IMR-90 (cell line): ENCODE measurements at regions not wholly inside any gene's neighbourhood (a gene's known extent, or its start where the extent isn't known, plus 50 kb on each side); places are given as distances from the start of the nearest gene placed in this dataset.

Experiments used
- ATAC-seq: fragments of 200-7000 bp; cut with Tn5 transposase; 2 replicates; pipeline ENCODE4 v1.9.1; 2020; ENCODE audit warnings: low read depth, mild to moderate bottlenecking, moderate library complexity
- BruUV-seq: library from RNA; stranded (reverse); fragments of 400-500 nt; replicated peaks from 2 replicates; lab custom pipeline; 2021; lab: Mats Ljungman, UMichigan
- CTCF ChIA-PET: fragments of 300-600 bp; formaldehyde crosslinking; extraction: SDS; loops from one replicate; lab custom pipeline; 2021; ENCODE audit warnings: antibody characterized with exemption; lab: Yijun Ruan, JAX
- POLR2A ChIA-PET: fragments of 300-600 bp; sonication (Branson Sonifier 250); formaldehyde crosslinking; loops from one replicate; lab custom pipeline; 2022; ENCODE audit warnings: antibody characterized with exemption; ENCODE audit not compliant: unreplicated experiment; lab: Charles Lee
- DNase-seq: peaks from one replicate; pipeline ENCODE4 v3.0.0; 2013
- H2AFZ ChIP-seq: replicated peaks from 2 replicates; pipeline ENCODE3; 2013; ENCODE audit warnings: low read length, mild to moderate bottlenecking; ENCODE audit not compliant: poor library complexity
- H2AK5ac ChIP-seq: 2 replicates; pipeline ENCODE4 v1.6.1; 2013; ENCODE audit warnings: low read depth, low read length, inconsistent platforms
- H2AK9ac ChIP-seq: replicated peaks from 2 replicates; pipeline ENCODE3; 2013; ENCODE audit warnings: mild to moderate bottlenecking, low read depth, low read length, moderate library complexity; ENCODE audit not compliant: poor library complexity
- H2BK120ac ChIP-seq: 2 replicates; pipeline ENCODE4 v1.6.1; 2013; ENCODE audit warnings: low read depth, low read length, inconsistent platforms
- H2BK15ac ChIP-seq: 3 replicates; pipeline ENCODE4 v1.6.1; 2013; ENCODE audit warnings: low read depth, low read length, inconsistent platforms
- H2BK20ac ChIP-seq: 2 replicates; pipeline ENCODE4 v1.6.1; 2013; ENCODE audit warnings: low read depth, mild to moderate bottlenecking, inconsistent platforms, low read length, moderate library complexity
- H2BK5ac ChIP-seq: 2 replicates; pipeline ENCODE4 v1.6.1; 2013; ENCODE audit warnings: mild to moderate bottlenecking, low read depth, low read length, inconsistent platforms; ENCODE audit not compliant: poor library complexity, severe bottlenecking
- H3K14ac ChIP-seq: replicated peaks from 2 replicates; pipeline ENCODE4 v1.6.1; 2013; ENCODE audit warnings: low read depth, low read length, inconsistent platforms
- H3K18ac ChIP-seq: 2 replicates; pipeline ENCODE4 v1.6.1; 2013; ENCODE audit warnings: low read depth, low read length, control low read depth
- H3K23ac ChIP-seq: 2 replicates; pipeline ENCODE4 v1.6.1; 2013; ENCODE audit warnings: low read depth, low read length, inconsistent platforms
- H3K27ac ChIP-seq: 2 replicates; pipeline ENCODE4 v1.5.1; 2013; ENCODE audit warnings: mild to moderate bottlenecking, control low read depth, low read length; ENCODE audit not compliant: insufficient read depth
- H3K27me3 ChIP-seq: 2 replicates; pipeline ENCODE4 v1.6.1; 2013; ENCODE audit warnings: low read length; ENCODE audit not compliant: control insufficient read depth, insufficient read depth
- H3K36me3 ChIP-seq: 2 replicates; pipeline ENCODE4 v1.6.1; 2013; ENCODE audit warnings: low read length, mixed read lengths; ENCODE audit not compliant: control insufficient read depth, insufficient read depth
- H3K4ac ChIP-seq: 2 replicates; pipeline ENCODE4 v1.6.1; 2013; ENCODE audit warnings: low read depth, low read length, inconsistent platforms
- H3K4me1 ChIP-seq: 2 replicates; pipeline ENCODE4 v1.6.1; 2013; ENCODE audit warnings: low read length, mixed read lengths; ENCODE audit not compliant: control insufficient read depth, insufficient read depth
- H3K4me2 ChIP-seq: 2 replicates; pipeline ENCODE4 v1.6.1; 2013; ENCODE audit warnings: low read depth, mild to moderate bottlenecking, control low read depth, low read length, moderate library complexity
- H3K4me3 ChIP-seq: 2 replicates; pipeline ENCODE4 v1.5.1; 2013; ENCODE audit warnings: low read depth, mild to moderate bottlenecking, control low read depth, low read length, moderate library complexity; ENCODE audit not compliant: insufficient read depth
- H3K56ac ChIP-seq: 2 replicates; pipeline ENCODE4 v1.6.1; 2013; ENCODE audit warnings: low read length, inconsistent platforms; ENCODE audit not compliant: insufficient read depth; ENCODE audit errors: extremely low read depth
- H3K79me1 ChIP-seq, 2 experiments: 2 replicates each; pipeline ENCODE4 v1.6.1; 2013; ENCODE audit warnings: low read length in 2 of 2, inconsistent platforms in 1 of 2, low read depth in 1 of 2
- H3K9ac ChIP-seq: 2 replicates; pipeline ENCODE4 v1.6.1; 2013; ENCODE audit warnings: low read depth, low read length, control low read depth
- H3K9me1 ChIP-seq: 2 replicates; pipeline ENCODE4 v1.6.1; 2013; ENCODE audit warnings: low read length, inconsistent platforms; ENCODE audit not compliant: insufficient read depth
- H3K9me3 ChIP-seq: 2 replicates; pipeline ENCODE4 v1.6.1; 2013; ENCODE audit warnings: low read length; ENCODE audit not compliant: control insufficient read depth, insufficient read depth
- H4K20me1 ChIP-seq: 2 replicates; pipeline ENCODE4 v1.6.1; 2013; ENCODE audit warnings: low read length, inconsistent platforms; ENCODE audit not compliant: insufficient read depth
- H4K5ac ChIP-seq: 2 replicates; pipeline ENCODE4 v1.6.1; 2013; ENCODE audit warnings: mild to moderate bottlenecking, low read depth, low read length, control low read depth
- H4K8ac ChIP-seq, 2 experiments: 2 replicates each; pipeline ENCODE4 v1.6.1; 2013; ENCODE audit warnings: low read depth in 2 of 2, low read length in 2 of 2, control low read depth in 1 of 2, inconsistent platforms in 1 of 2
- H4K91ac ChIP-seq: 2 replicates; pipeline ENCODE4 v1.6.1; 2013; ENCODE audit warnings: low read depth, low read length, inconsistent platforms; ENCODE audit not compliant: insufficient read depth
- CEBPB ChIP-seq: IDR thresholded peaks from 2 replicates; pipeline ENCODE4 v1.6.1; 2012; ENCODE audit warnings: low read depth, low read length, improper control_type of control experiment
- CTCF ChIP-seq: conservative IDR thresholded peaks from 2 replicates; pipeline ENCODE4 v1.5.1; 2012; ENCODE audit warnings: mild to moderate bottlenecking, low read depth, low read length, improper control_type of control experiment
- MAFK ChIP-seq: IDR thresholded peaks from 2 replicates; pipeline ENCODE4 v1.6.1; 2012; ENCODE audit warnings: low read depth, low read length, improper control_type of control experiment
- RAD21 ChIP-seq: IDR thresholded peaks from 2 replicates; pipeline ENCODE4 v1.6.1; 2012; ENCODE audit warnings: low read length, improper control_type of control experiment
- RCOR1 ChIP-seq: IDR thresholded peaks from 2 replicates; pipeline ENCODE4 v1.6.1; 2012; ENCODE audit warnings: mild to moderate bottlenecking, low read length, improper control_type of control experiment; ENCODE audit not compliant: insufficient replicate concordance
- RFX5 ChIP-seq: IDR thresholded peaks from 2 replicates; pipeline ENCODE4 v1.8.0; 2012; ENCODE audit warnings: low read depth, mild to moderate bottlenecking, low read length, moderate library complexity
- SMC3 ChIP-seq: fragments of 150-350 bp; IDR thresholded peaks from 2 replicates; pipeline ENCODE4 v1.6.1; 2016; ENCODE audit warnings: low read depth, mild to moderate bottlenecking, antibody characterized with exemption, low read length, moderate library complexity
- WGBS, 2 experiments: methylation state at CpG; one replicate each; pipeline versions ENCODE4 v1.1.5 to v1.1.7; 2013; ENCODE audit warnings: missing lambda C conversion rate in 2 of 2; ENCODE audit not compliant: insufficient read length in 1 of 2; ENCODE audit errors: extremely low coverage in 2 of 2; 5-methylcytosine and 5-hydroxymethylcytosine counted together
- dilution Hi-C: fragments of 300-500 bp; cut with HindIII; formaldehyde crosslinking; loops from one replicate; pipeline ENCODE4 v1.14.3; 2018; ENCODE audit warnings: low sequenced_read_pairs; ENCODE audit not compliant: unreplicated experiment
- in situ Hi-C: fragments of 300-500 bp; cut with MboI; formaldehyde crosslinking; loops from 3 replicates; pipeline ENCODE4 v1.14.3; 2019; ENCODE audit warnings: low sequenced_read_pairs, inconsistent platforms, mixed read lengths
- intact Hi-C: fragments of 100-400 bp; cut with micrococcal nuclease; formaldehyde crosslinking; loops from 2 replicates; pipeline ENCODE4 v1.10.0; 2022

GRCh38 chr1:55702064-55702463 is 486.9 kb upstream of the USP24 start:
- CTCF ChIA-PET, result interaction anchor here (1.0 to 1.4 kb wide), 2 partner anchors 145 to 882 kb away, joined by 3 to 4 read pairs; no protein-coding TSS in a partner anchor

More at GRCh38 chr1:55702064-55702463, 486.9 kb upstream of the USP24 start:
- dilution Hi-C loops, result no loop called here
- Histone ChIP-seq H4K20me1 (no peaks in the 10 kb centered on the region), H2BK15ac (peak overlapping the region; percentile 93; the same call in 2 of the 3 replicates), H2AFZ (no peak overlapping the region), H3K18ac (peak overlapping the region; percentile 96), H3K27ac (peak overlapping the region; percentile 22; the same call in 1 of the 2 replicates), H2BK120ac (peak overlapping the region; percentile 84), H3K4me1 (peaks cover 22% of the 10 kb centered on the region), H3K9me1 (peaks cover 8% of the 10 kb centered on the region), H3K79me1 (no peaks in the 10 kb centered on the region), H3K9ac (no peak overlapping the region), H3K27me3 (no peaks in the 10 kb centered on the region), H3K36me3 (no peaks in the 10 kb centered on the region), H4K91ac (peak overlapping the region; percentile 61), H3K14ac (peak overlapping the region; percentile 57; the same call in 1 of the 2 replicates), H4K8ac (peak overlapping the region; percentile 6 to 52; a peak in 3 of 4 replicates), H3K4ac (peak overlapping the region; percentile 80), H2BK5ac (peak overlapping the region; percentile 71), H2AK5ac (peak overlapping the region; percentile 87), H3K9me3 (no peaks in the 10 kb centered on the region), H3K4me3 (no peak overlapping the region), H3K4me2 (no peak overlapping the region), H2BK20ac (peak overlapping the region; percentile 90), H3K56ac (no peak overlapping the region), H2AK9ac (no peak overlapping the region), H3K23ac (no peak overlapping the region), H4K5ac (peak overlapping the region; percentile 96)
- DNase-seq (no peak), ATAC-seq (no peak)
- POLR2A ChIA-PET, result no interaction called here
- TF ChIP-seq MAFK (no peak), RFX5 (no peak), RAD21 (peak; percentile 42), RCOR1 (no peak), SMC3 (peak; percentile 31; the same call in 1 of the 2 replicates), CTCF (peak; percentile 49), CEBPB (no peak)
- 93% methylated on average over 1 of the region's 1 CpG; no CpG with 5 or more reads in 1 of the 2 experiments for WGBS, 2 experiments
- intact Hi-C loops, result no loop called here
- in situ Hi-C loops, result no loop called here
- no TSS peak for BruUV-seq
